ENCODE measurements at regions not wholly inside any gene's neighbourhood (a gene's known extent, or its start where the extent isn't known, plus 50 kb on each side); places are given as distances from the start of the nearest gene placed in this dataset.

- TF ChIP-seq POLR2A (IDR thresholded peaks at IDR 0.05; ENCODE audit: low read depth, low read length): no peak
- TF ChIP-seq TAF1 (IDR thresholded peaks at IDR 0.05; ENCODE audit: borderline replicate concordance, low read depth, low read length): no peak
- TF ChIP-seq POLR2AphosphoS5 (IDR thresholded peaks at IDR 0.05; ENCODE audit: low read depth, low read length): no peak
Measured at GRCh38 chr11:79942090-79942489, 501.3 kb upstream of the TENM4 start.

All from GM12892 (cell line).